ENCODE measurements at regions not wholly inside any gene's neighbourhood (a gene's known extent, or its start where the extent isn't known, plus 50 kb on each side); places are given as distances from the start of the nearest gene placed in this dataset.
"Not testable (repeated sequence)": the region's sequence is repeated elsewhere in the genome, so short reads cannot be mapped to it uniquely, and the experiment has no call there.

DNA sequence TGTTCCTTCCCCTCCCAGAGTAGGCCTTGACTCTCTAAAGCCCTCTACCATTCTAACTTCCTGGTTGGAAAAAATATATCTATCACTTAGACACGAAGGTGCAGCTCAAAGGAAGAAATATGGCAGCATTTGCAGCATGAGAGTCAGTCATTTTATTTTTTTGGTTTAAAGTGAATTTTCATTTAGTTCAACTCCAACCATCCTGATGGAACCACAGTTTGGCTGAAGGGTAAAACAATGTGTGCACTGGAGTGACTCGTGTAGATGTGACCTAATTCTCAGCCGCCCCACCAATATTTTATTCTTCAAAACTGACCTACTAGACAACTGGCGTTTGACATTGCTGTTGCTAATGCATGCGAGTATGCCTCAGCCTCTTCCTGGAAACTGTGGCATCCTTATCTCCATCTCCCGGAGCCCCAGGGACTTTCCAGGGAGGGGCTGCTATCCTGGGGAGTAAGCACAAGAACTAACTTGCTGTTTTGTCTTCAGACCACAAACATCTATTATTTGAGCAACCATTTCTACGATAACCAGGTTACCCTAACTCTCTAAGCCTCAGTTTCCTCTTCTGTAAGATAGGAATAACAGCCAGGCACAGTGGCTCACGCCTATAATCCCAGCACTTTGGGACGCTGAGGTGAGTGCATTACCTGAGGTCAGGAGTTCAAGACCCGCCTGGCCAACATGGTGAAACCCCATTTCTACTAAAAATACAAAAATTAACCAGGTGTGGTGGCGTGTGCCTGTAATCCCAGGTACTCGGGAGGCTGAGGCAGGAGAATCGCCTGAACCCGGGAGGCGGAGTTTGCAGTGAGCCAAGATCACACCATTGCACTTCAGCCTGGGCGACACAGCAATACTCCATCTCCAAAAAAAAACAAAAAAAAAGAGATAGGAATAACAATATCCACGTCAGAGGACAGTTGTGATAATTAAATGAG lies 148.7 kb upstream of the JARID2 start:
- DNase-seq (ENCODE audit: low spot score): peak; percentile 6

DNA sequence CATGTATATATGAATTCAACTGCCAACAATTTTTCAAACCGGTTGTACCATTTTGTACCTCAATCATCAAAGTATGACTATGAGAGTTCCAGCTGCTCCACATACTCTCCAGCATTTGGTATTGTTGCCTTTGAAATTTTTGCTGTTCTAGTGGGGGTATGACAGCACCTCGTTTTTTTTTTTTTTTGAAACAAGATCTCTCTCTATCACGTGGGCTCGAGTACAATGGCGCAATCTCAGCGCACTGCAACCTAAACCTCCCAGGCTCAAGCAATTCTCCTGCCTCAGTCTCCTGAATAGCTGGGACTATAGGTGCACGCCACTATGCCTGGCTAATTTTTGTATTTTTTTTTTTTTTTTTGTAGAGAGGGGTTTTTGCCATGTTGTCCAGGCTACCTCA lies 144.7 kb upstream of the JARID2 start:
- DNase-seq (ENCODE audit: low spot score): no peak

DNA sequence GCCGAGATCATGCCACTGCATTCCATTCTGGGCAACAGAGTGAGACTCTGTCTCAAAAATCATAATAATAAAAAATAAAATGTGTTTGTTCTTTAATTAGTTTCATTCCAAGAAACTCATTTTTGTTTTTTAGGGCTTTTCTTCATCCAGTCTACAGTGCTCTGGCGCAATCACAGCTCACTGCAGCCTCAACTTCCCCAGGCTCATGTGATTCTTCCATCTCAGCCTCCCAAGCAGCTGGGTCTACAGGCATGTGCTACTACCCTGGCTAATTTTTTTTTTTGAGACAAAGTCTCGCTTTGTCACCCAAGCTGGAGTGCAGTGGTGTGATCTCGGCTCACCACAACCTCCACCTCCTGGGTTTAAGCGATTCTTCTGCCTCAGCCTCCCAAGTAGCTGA lies 143.6 kb upstream of the JARID2 start:
- no peak for DNase-seq (ENCODE audit: low spot score)

DNA sequence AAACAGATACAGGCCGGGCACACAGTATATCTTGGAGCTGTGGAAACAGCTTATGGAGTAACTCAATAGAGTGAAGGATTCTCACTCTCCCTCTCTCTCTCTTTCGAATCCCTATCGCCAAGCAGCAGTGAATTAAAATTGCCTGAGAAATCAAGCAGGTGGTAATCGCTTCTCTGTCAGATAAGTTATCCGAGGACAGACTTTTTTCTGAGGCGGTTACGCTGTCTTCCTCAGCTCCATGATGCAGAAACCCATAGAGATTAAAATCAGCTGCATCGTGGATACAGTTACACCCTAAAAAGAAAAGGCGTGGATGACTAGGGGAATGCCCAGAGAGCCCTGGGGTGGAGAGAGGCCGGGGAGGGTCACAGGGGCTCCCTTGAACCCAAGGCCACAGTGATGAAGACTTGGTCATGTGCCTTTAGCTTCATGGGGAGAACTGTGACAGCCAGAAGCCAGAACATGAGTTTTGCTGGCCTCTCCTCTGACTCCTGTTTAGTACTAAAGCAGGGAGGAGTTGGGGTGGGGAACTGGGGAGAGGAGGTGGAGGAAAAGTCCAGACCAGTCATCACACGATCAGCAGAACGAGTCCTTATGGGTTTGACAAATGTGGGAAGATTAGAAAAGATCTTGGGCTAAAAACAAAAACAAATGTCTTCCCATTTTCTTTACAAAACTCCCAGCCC lies 138.8 kb upstream of the JARID2 start:
- DNase-seq (ENCODE audit: low spot score): no peak

DNA sequence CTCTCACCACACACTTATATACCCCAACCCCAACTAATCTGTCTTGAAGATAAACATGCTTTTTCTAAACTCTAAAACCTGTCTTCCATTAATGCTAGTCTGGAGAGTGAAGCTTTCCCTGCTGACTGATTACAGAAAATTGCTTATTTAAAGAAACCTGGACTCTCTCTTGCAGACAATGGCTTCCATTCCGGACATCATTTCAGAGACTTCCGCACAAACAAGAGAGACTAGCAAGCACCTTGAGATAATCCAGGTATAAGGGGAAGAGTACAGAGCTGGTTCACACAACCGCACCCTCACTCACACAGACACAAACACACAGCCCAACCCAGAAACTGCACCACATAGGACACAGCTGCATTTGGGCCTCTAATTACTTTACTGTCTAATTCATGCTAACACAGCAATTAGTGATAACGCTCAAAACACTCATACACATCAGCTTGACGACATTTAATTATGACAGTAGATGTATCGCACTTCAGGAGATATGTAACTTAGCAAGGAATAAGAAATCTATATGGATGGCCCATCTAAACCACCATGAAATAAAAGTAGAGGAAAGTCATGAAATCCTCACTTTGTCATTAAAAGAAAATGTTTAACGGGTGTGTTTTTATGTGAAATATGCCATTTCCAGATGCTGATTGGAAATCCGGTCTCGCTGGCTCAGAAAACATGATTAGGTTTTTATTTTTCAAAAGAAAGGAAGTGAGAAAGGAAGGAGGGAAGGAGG lies 138.1 kb upstream of the JARID2 start:
- DNase-seq (ENCODE audit: low spot score): no peak

DNA sequence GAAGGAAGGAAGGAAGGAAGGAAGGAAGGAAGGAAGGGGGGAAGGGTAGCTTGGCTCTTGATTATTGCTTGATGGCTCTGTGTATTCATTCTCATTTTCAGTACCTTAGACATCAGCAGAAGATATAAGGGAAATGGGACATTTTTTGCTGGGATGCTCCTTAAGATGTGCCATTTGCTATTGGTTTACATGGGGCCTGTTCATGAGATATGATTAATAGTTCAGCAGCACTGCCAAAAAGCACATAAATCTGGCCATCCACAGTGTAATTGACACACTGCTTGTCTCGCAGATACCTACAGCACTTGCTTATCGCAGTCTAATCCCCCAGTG lies 137.5 kb upstream of the JARID2 start:
- DNase-seq (ENCODE audit: low spot score): no peak

DNA sequence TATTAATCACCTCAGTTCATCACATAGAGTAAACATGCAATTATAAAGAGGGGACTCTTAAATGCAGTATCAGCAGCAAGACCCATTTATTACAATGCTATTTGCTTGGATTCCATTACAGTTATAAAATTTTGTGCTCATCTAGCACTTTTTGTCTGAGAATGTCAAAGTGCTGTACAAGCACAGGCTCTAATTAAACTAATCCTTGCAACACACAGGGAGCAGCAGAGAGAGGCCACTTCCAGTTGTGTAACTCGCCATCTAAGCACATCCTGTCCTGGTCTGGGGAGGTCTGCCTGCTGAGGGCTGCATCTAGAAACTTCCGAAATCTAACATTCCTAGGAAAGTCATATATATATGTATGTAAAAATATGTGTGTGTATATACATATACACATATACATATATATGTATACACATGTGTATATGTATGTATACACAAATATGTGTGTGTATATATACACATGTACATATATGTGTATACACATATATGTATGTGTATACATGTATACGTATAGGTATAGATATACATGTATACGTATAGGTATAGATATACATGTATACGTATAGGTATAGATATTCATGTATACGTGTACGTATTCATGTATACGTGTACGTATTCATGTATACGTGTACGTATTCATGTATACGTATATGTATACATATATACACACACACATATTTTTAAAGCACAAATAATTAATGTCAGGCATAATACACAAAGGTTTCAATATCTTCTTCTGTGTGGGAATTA lies 136.4 kb upstream of the JARID2 start:
- no peak for DNase-seq (ENCODE audit: low spot score)

DNA sequence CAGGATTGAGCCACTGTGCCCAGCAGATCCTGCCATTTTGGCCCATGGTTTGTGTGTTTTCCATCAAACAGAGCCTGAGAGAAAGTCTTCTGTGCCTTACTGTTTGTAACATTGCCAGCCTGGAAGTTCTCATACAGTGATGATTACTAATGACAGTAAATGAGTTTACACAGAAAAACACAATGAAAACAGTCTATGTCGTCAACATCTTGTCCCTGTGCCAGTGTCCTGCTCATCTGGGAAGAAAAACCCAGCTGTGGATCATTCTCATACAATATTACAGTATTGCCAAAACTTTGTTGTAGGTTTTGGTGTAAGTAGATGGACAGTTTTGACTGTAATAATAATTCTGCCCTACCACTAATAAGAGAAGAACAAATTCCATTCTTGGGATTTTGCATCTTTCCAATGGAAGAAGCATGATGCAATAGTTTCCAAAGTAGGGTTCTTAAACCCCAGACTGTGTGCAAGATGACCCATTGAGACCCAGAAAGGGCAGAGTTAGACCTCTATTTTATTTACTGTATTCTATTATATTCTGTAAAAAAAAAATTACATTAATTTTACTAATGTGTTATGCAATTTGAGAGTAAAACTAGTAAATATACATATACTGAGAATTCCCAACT lies 135.0 kb upstream of the JARID2 start:
- DNase-seq (ENCODE audit: low spot score): no peak

DNA sequence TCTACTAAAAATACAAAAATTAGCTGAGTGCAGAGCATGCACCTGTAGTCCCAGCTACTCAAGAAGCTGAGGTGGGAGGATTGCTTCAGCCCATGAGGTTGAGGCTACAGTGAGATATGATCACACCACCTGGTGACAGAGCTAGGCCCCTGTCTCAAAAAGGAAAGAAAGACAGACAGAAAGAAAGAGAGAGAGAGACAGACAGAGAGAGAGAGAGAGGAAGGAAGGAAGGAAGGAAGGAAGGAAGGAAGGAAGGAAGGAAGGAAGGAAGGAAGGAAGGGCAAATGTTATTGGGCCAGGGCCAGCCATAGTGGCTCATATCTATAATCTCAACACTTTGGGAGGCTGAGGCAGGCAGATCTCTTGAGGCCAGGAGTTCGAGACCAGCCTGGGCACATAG lies 134.3 kb upstream of the JARID2 start:
- DNase-seq (ENCODE audit: low spot score): not testable (repeated sequence)

DNA sequence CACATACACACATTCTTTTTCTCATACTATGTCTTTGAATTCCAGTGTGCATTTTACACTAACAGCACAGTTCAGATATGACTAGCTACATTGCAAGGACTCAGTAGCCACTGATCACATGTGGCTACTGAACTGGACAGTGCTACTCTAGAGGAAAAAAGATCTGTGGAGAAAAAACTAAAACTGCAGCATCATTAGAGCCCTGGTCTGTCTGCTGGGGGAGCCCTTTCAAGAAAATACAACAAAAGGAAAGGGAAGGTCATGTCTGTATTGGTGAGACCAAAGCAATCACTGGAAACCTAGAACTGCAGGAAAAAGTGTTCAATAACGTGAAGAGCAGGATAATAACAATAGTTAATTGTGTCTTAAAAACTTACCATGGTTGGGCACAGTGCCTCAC lies 132.3 kb upstream of the JARID2 start:
- no peak for DNase-seq (ENCODE audit: low spot score)

DNA sequence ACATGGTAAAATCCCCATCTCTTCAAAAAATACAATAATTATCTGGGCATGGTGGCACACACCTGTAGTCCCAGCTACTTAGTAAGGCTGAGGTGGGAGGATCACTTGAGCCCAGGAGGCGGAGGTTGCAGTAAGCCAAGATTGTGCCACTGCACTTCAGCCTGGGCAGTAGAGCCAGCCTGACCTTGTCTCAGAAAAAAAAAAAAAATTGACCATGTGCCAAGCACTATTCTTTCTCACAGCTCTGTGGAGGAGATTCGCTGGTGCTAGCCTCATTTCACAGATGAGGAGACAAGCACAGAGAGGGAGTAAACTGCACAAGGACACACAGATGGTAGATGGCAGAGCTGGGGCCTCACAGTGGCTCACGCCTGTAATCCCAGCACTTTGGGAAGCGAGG lies 131.8 kb upstream of the JARID2 start:
- DNase-seq (ENCODE audit: low spot score): no peak

DNA sequence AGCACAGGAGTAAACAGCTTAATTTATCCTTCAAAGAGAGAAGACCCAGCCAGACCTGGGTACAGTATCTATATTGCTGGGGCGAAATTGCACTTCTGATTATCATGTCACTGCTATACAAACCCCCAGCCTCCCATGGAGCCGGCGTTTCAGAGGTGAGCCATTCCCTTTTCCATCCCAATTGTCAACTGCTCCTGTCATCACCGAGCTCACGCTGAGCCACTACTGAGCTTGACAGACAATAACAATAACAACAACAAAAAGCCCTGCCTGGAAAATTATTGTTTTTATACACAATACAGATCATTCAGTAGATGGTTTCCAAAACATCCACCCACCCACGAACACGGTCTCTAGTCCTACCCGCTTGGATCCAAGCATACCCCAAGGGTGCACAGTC lies 129.0 kb upstream of the JARID2 start:
- DNase-seq (ENCODE audit: low spot score): no peak

DNA sequence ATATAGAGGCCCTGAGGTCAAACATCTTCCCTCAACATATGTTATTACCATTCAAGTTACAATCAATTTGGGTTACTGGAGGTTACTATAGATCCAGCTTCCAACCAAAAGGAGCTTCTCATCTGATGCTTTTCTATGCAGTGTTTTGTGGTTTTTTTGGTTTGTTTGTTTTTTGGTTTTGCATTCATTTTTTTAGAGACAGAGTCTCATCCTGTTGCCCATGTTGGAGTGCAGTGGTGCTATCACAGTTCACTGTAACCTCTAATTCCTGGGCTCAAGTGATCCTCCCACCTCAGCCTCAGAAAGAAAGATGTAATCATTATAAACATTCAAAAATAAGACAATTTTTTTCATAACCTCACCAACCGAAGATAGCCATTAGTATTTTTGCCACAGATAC lies 124.4 kb upstream of the JARID2 start:
- DNase-seq (ENCODE audit: low spot score): no peak

DNA sequence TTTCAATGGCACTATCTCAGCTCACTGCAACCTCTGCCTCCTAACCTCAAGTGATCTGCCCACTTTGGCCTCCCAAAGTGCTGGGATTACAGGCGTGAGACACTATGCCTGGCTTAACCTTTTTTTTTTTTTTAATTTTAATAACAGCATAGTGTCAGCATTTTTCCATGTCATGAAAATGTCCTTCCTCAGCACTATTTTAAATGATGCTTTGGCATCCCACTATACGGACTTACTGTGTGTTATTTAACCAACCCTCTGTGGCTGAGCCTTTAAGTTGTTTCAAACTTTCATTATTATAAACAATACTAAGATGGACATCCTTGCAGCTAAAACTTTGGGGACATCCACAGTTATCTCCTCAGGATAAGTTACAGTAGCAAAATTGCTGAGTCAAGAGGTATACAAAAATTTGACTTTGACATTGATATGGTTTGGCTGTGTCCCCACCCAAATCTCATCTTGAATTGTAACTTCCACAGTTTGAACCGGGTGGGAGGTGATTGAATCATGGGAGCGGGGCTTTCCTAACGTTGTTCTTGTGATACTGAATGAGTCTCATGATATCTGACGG lies 123.8 kb upstream of the JARID2 start:
- no peak for DNase-seq (ENCODE audit: low spot score)

DNA sequence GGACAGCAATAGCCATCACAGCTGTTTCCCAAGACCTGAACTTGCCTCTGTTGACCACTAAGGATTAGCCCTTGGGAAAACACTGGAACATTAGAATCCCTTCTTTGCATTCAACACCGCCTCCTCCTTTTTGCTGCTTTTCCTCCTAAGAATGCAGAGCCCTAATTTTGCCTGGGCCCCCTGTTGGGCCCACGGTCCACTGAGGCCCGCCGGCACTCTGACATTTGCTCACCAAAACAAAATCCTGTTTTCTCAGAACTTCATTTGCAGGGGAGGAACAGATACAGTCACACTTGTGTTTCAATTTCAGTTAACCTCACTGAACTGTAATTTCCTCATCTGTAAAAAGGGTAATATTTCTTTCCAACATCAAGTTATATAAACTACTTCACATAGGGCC lies 116.0 kb upstream of the JARID2 start:
- DNase-seq (ENCODE audit: low spot score): no peak

DNA sequence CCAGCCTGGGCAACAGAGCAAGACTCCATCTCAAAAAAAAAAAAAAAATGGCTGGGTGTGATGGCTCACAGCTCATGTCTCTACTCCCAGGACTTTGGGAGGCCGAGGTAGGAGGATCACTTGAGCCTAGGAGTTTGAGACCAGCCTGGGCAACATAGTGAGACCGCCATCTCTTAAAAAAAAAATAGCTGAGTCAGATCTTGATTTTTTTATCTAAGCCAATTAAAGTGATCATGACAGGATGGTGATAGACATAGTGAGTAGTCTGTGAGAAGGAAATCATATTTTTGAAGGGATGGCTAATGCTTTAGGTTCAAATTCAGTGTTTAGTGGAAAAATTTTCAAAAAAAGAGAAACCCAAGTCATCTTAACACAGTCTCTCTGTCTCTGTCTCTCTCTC lies 114.6 kb upstream of the JARID2 start:
- no peak for DNase-seq (ENCODE audit: low spot score)

DNA sequence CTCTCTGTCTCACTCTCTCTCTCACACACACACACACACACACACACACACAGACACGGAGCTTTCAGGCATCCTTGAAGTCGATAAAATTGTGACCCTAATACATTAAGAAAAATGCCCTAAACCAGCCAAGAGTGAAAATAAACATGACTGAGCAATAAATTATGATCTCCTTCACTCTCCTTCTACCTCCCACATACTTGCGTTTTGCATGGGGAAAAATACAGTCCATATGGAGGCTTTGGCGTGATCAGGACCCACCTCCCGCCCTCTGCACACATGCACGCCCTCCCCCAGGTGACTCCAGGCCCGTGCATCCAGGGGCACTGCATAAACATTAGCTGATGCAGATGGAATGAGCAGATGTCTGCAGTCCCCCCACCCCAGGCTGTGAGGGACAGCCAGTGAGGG lies 114.2 kb upstream of the JARID2 start:
- DNase-seq (ENCODE audit: low spot score): no peak

DNA sequence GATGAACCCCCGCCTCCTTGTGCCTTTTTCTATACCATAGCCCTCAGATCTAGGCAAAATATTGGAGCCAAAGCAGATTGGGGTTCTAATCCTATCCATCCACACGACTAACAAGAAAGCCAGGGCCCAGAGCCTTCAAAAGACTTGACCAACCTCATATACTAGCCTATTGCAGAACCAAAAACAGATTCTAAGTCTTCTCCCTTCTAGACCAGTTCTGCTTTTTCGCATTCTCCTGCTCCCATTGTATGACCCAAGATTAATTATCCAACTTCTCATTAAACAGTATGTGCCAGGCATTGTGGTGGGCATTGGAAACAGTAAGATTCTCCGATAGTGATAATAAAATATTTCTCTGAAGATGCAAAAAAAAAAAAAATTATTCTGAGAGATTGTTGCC lies 113.7 kb upstream of the JARID2 start:
- no peak for DNase-seq (ENCODE audit: low spot score)

DNA sequence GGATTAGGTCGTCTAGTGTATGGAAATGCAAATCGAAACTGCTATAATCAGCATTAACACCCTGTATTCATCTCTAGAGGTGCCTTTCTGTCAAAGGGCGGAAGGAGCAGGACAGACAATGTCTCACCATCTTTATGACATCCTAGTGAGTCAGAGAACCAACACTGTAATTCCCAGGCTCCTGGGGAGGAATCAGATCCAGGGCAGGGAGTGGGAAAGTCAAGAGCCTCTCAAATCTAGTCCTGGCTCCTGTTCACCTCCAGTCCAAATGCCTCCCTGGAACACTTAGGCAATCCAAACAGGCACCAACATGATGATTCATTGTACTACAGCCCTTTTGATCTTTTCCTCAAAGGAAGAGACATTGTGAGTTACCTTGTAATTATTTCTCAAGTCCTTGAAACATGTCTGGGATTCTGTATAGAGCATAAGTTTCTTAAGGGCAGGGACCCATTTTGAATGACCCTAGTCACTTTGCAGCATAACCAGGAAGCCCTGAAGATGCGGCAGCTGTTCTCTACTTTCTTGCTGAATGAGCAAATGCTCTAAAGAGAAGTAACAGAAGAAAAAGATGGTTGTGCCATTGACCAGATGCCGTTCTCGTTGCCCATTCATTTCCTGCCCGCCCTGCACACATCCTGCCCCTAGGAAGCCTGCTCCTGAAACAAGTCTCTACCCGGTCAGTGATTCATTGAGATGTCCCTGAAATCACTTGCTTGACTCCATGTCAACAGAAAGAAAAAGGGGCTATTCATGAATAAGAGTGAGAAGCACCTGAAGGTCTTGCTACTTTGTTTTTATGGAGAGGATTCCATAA lies 112.8 kb upstream of the JARID2 start:
- no peak for DNase-seq (ENCODE audit: low spot score)

DNA sequence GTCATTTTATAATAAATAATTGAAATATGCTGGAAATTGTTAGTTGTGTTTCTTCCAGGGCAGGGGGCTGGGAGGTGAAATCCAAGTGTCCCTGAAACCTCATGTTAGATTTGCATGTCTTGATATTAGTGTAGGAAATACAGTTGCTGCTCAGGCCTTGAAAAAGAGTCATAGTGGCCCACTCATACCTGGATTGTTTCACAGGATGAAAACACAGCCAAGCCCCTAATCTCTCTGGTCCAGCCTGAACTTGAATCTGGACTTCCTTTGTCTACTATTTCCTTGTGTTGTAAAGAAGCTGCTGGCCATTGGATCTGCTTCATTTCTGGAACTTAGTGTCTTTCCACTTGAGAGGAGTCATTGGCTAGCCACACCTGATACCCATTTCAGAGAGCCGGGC lies 108.8 kb upstream of the JARID2 start:
- DNase-seq (ENCODE audit: low spot score): no peak

DNA sequence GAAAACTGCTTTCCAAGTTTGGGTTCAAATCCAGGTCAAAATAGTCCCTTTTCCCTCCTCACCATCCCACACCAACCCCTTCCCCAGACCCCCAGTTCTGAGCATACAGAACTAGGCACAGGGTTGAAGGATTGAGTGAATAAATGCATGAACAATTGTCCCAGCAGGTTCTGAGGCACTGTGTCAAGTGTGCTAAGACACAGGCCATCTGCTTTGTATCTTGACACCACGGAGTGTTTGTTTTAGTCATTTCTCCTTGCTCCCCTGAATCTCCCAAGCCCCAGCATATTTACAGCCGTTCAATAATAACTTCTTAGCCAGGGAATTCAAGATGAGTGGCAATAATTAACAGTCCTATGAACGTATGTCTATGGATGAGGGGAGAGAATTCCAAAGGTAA lies 102.8 kb upstream of the JARID2 start:
- no peak for DNase-seq (ENCODE audit: low spot score)

All from CD4-positive, alpha-beta T cell treated with Interleukin-2 at 100 ng/mL for 4 hours (primary cell).